ENCODE measurements at regions not wholly inside any gene's neighbourhood (a gene's known extent, or its start where the extent isn't known, plus 50 kb on each side); places are given as distances from the start of the nearest gene placed in this dataset.
"Not testable (repeated sequence)": the region's sequence is repeated elsewhere in the genome, so short reads cannot be mapped to it uniquely, and the experiment has no call there.

- no peak for DNase-seq
These were observed 123.4 kb upstream of the IFNE start for GRCh38 chr9:21605489-21605931.

GRCh38 chr9:21607576-21607975 is 125.5 kb upstream of the IFNE start:
- no peak for DNase-seq

DNA sequence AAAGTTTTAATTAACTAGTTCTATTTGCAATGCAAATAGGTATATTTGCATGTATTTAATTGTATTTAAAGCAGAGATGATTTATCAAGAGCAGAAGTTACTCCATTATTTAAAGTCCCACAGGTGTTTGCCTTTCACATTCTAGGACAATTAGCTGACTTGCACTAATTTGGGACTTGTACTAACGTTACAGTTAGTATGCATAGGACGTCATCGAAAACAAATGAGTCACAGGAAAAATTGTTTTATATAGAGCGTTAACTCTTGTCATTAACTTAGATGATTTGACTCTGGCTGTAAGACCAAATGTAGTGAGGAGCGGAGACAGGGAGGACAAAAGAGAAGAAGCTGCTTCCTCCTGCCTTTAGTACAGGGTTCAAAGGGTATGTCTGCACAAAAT is 126.1 kb upstream of the IFNE start:
- no peak for DNase-seq

- no peak for DNase-seq
These were observed 127.4 kb upstream of the IFNE start for GRCh38 chr9:21609506-21609905.

- DNase-seq, result peak; percentile 38
These were observed 129.8 kb upstream of the IFNE start for GRCh38 chr9:21611891-21612290.

DNA sequence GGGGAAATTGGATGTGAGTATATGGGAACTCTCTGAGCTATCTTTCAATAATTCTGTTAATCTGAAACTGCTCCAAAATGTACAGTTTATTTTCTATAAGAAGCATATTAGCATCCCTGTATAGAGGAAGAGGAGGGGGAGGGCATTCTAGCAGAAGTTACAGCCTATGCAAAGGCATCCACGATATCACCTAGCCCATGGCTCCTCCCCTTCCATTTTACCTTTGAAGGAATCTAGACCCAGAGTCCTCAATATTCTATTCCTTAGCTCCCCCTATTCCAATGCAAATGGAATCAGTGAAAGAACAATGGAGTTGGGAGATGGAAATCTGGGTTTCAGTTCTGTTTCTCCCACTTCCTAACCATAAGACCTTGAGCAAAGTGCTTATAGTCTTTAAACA is 132.9 kb upstream of the IFNE start:
- no peak for DNase-seq

GRCh38 chr9:21615446-21615845 is 133.3 kb upstream of the IFNE start:
- no peak for DNase-seq

- DNase-seq, result no peak
These were observed 134.1 kb upstream of the IFNE start for GRCh38 chr9:21616082-21616778.

DNA sequence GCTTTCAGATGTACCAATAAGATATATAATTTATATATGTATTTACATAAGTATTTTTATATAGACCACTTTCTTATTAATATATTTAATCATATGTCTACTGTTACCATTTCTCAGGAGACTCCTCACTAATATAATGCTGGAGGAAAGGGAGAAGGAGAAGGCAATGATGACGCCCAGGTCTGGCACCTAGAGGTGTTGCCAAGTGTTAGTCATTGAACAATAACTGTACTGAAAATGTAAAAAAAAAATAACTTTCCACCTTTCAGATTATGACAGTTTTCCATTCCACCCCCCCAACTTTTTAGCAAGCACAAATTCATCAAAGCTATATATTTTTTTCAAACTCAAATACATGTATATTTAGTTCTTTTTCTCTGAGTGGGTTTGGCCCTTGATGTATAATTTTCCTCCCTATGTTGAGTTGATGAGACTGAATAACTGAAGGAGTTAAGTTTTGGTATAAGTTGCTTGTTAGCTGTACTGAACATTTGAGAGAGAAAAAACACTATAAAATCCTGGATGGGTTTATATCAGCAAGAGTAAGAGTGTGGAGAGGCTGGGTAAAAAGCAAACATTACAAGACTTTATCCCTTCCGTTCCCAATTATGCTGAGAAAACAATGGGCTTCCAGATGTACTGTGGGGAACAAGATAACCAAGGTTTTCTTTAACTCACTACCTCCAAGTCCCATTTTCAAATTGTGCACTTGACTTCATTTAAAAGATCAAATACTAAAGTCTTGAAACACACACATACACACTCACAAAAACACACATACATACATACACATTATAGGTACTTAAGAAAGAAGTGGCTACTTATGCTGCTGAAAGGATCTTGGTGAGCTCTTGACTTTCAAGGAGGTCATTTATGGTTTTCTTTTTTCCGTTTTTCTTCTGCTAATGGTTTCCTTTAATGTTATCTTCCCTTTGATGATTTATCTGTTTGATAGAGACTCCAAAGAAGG is 142.8 kb upstream of the IFNE start:
- no peak for DNase-seq

- no peak for DNase-seq
These were observed 144.4 kb upstream of the IFNE start for GRCh38 chr9:21626493-21626892.

GRCh38 chr9:21628954-21629353 is 146.8 kb upstream of the IFNE start:
- not testable (repeated sequence) for DNase-seq

GRCh38 chr9:21634951-21635350 is 152.8 kb upstream of the IFNE start:
- no peak for DNase-seq

DNA sequence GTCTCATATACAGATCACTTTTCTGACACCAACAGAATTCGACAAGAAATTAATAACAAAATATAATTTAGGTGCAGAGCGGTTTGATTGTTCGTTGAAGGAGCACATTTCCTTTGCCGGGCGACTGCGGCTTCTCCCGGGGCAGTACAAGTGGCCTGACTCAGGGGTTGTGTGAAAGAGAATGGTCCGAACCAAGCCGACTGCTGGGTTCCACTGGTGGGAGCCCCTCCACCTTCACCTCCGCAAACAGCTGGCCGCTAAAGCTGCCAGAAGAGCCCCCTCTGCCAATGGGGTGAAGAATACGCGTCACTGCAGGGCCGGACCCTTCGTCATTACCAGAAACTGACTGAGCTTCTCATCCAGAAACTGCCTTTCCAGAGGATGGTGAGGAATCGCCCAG is 156.0 kb upstream of the IFNE start:
- DNase-seq, result no peak

- no peak for DNase-seq
These were observed 149.3 kb upstream of the MTAP start for GRCh38 chr9:21653091-21653490.

- no peak for DNase-seq
These were observed 148.8 kb upstream of the MTAP start for GRCh38 chr9:21653589-21653988.

GRCh38 chr9:21656776-21657674 is 145.4 kb upstream of the MTAP start:
- no peak for DNase-seq

DNA sequence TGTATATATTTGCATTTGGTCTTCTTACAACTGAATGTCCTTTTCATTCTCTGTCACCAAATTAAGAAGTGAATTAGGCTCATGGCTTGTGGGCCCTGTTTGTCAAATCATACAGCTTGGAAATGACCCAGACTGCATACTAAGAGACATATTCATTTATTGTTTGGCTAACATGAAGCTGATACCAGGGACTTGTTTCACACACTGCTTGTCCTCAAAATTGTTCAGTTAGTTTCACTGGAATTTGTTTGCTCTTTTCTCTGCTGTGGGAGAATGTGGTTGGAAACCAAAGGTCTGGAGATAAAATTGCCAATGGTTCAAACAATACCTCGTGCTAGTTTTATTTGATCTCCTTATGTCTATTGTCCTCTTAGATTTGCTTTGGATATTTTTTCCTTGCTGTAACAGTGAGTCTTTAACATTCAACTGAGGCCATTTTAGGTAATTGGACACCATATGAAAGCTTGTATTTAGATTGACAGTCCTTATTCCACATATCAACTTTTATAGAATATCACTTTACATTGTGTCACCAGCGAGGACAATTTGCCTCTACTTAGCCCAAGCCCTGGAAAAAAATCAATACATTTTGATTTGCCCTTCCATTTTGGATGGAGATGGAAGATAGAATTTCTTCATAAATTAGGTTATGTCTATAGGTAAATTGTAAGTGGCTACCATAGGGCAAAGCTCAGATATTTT is 144.3 kb upstream of the MTAP start:
- no peak for DNase-seq

- no peak for DNase-seq
These were observed 141.5 kb upstream of the MTAP start for GRCh38 chr9:21660976-21661375.

DNA sequence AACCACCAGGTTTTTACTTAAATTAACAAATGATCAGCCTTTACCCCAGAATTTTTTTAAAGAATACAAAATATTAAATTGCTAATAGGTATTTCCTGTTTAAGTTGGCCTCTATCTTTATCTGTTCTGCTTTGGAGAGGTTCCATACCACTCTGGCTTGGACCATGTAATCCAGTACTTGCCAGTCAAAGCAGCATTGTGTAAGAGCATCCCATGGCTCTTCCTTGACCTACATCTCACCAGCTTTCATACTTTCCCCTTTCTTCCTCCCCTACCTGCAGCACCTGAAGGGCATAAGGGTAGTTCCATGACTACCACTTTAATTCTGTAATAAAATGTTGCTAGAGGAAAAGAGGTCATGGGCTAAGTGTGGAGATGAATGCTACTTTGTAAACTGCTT is 140.8 kb upstream of the MTAP start:
- DNase-seq, result no peak

DNA sequence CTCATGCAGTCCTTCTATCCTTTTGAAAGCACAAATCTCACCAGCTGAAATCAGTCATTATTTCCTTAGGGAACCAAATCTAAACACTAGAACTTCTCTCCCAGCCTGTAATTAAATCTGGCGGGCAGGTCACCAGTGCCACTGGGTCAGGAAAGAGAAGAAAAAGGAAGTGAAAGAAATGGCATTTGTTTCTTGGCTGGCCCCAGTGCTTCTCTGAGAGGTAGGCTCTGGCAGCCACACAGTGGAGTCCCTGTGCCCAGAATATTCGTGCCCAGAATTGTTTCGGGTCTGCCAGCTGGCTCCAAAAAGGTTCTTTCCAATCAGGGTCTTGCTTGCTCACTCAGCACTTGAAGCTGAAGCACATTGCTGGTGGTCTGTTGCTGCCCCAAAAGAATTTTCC is 133.9 kb upstream of the MTAP start:
- no peak for DNase-seq

DNA sequence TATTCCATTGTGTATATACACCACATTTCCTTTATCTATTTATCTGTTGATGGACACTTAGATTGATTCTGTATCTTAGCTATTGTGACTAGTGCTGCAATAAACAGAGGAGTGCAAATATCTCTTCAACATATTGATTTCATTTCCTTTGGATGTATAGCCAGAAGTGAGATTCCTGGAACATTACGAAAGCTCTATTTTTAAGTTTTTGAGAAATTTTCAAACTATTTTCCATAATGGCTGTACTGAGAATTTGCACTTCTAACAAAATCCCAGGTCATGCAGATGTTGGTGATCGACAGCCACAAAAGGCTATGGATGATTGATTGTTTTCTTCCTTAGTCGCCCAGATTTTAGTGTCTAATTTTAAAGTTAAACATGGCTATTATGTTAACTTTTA is 132.7 kb upstream of the MTAP start:
- no peak for DNase-seq

GRCh38 chr9:21670374-21670773 is 132.1 kb upstream of the MTAP start:
- no peak for DNase-seq
